Neural cell (in vitro differentiated cells): ENCODE measurements at regions not wholly inside any gene's neighbourhood (a gene's known extent, or its start where the extent isn't known, plus 50 kb on each side); places are given as distances from the start of the nearest gene placed in this dataset.
"Not testable (repeated sequence)": the region's sequence is repeated elsewhere in the genome, so short reads cannot be mapped to it uniquely, and the experiment has no call there.

ENCODE experiments used
- EZH2 ChIP-seq: fragments of 200-600, 300-800 bp; shearing (Covaris generic), sonication (generic); IDR thresholded peaks from 2 replicates; pipeline ENCODE4 v1.6.1; 2014; ENCODE audit warnings: antibody characterized with exemption, low read length, borderline replicate concordance, mild to moderate bottlenecking; ENCODE audit not compliant: insufficient read depth, poor library complexity, severe bottlenecking
- MXI1 ChIP-seq: fragments of 450-650 bp; conservative IDR thresholded peaks from 2 replicates; pipeline ENCODE4 v1.6.1; 2014; ENCODE audit warnings: antibody characterized with exemption, mild to moderate bottlenecking; ENCODE audit not compliant: poor library complexity, severe bottlenecking
- POLR2AphosphoS5 ChIP-seq: IDR thresholded peaks from 2 replicates; pipeline ENCODE4 v1.6.1; 2012
- TF ChIP-seq, protein P1 (sequence below): fragments of 450-650 bp; IDR thresholded peaks from 2 replicates; pipeline ENCODE4 v1.5.1; 2014; ENCODE audit warnings: antibody characterized with exemption, mild to moderate bottlenecking, moderate library complexity; ENCODE audit not compliant: poor library complexity, severe bottlenecking
- TF ChIP-seq, protein P2 (sequence below): IDR thresholded peaks from 2 replicates; pipeline ENCODE4 v1.6.1; 2012; ENCODE audit warnings: borderline replicate concordance

DNA sequence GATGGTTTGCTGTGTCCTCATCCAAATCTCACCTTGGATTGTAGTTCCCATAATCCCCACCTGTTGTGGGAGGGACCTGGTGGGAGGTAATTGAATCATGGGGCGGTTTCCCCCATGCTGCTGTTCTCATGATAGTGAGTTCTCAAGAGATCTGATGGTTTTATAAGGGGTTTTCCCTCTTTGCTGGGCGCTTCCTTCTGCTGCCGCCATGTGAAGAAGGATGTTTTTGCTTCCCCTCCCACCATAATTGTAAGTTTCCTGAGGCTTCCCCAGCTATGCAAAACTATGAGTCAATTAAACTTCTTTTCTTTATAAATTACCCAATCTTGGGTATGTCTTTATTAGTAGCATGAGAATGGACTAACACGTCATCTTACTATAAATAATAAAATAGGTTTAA, 55.7 kb upstream of the OGFRL1 start:
- TF ChIP-seq, protein P1, sequence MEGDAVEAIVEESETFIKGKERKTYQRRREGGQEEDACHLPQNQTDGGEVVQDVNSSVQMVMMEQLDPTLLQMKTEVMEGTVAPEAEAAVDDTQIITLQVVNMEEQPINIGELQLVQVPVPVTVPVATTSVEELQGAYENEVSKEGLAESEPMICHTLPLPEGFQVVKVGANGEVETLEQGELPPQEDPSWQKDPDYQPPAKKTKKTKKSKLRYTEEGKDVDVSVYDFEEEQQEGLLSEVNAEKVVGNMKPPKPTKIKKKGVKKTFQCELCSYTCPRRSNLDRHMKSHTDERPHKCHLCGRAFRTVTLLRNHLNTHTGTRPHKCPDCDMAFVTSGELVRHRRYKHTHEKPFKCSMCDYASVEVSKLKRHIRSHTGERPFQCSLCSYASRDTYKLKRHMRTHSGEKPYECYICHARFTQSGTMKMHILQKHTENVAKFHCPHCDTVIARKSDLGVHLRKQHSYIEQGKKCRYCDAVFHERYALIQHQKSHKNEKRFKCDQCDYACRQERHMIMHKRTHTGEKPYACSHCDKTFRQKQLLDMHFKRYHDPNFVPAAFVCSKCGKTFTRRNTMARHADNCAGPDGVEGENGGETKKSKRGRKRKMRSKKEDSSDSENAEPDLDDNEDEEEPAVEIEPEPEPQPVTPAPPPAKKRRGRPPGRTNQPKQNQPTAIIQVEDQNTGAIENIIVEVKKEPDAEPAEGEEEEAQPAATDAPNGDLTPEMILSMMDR = not testable (repeated sequence)
- not testable (repeated sequence) for TF ChIP-seq POLR2AphosphoS5, MXI1, EZH2
- TF ChIP-seq, protein P2, sequence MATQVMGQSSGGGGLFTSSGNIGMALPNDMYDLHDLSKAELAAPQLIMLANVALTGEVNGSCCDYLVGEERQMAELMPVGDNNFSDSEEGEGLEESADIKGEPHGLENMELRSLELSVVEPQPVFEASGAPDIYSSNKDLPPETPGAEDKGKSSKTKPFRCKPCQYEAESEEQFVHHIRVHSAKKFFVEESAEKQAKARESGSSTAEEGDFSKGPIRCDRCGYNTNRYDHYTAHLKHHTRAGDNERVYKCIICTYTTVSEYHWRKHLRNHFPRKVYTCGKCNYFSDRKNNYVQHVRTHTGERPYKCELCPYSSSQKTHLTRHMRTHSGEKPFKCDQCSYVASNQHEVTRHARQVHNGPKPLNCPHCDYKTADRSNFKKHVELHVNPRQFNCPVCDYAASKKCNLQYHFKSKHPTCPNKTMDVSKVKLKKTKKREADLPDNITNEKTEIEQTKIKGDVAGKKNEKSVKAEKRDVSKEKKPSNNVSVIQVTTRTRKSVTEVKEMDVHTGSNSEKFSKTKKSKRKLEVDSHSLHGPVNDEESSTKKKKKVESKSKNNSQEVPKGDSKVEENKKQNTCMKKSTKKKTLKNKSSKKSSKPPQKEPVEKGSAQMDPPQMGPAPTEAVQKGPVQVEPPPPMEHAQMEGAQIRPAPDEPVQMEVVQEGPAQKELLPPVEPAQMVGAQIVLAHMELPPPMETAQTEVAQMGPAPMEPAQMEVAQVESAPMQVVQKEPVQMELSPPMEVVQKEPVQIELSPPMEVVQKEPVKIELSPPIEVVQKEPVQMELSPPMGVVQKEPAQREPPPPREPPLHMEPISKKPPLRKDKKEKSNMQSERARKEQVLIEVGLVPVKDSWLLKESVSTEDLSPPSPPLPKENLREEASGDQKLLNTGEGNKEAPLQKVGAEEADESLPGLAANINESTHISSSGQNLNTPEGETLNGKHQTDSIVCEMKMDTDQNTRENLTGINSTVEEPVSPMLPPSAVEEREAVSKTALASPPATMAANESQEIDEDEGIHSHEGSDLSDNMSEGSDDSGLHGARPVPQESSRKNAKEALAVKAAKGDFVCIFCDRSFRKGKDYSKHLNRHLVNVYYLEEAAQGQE = not testable (repeated sequence)
